ENCODE measurements at regions not wholly inside any gene's neighbourhood (a gene's known extent, or its start where the extent isn't known, plus 50 kb on each side); places are given as distances from the start of the nearest gene placed in this dataset.
"Not testable (repeated sequence)": the region's sequence is repeated elsewhere in the genome, so short reads cannot be mapped to it uniquely, and the experiment has no call there.

DNA sequence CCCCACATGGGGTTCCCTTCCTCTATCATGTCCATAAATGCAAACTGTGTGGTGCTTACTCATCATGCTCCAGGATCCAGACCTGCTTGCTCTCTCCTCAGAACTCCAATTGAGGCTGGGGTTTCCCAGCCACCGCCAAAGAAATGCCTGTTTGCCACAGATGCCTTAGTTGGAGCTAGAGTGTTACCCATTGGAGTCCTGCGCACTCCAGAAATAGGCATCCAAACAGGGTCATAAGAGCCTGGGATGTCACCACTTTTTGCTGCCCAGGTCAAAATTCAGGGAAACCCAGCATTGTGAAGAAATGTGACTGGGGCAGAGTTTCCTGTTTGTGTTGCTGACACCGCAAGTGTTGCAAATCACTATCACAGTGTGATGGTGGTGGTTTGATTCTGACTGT, 60.7 kb upstream of the SPDL1 start:
- ChIA-PET POLR2A (ENCODE audit: low non-redundant PET) (no interaction called here), CTCF (no interaction called here)
- DNase-seq (ENCODE audit: low spot score), result no peak
- H3K4me1 ChIP-seq (ENCODE audit: insufficient read depth, low read length, poor library complexity, severe bottlenecking), result no peaks in the 10 kb centered on the region
- BruUV-seq (replicated peaks), result no TSS peak
- intact Hi-C loops (cut with micrococcal nuclease; ENCODE audit: unreplicated experiment), result no loop called here
- H3K27ac ChIP-seq (ENCODE audit: low read depth, low read length, poor library complexity, severe bottlenecking), result no peak overlapping the region
- H3K36me3 ChIP-seq (ENCODE audit: insufficient read depth, low read length, poor library complexity, severe bottlenecking), result no peaks in the 10 kb centered on the region
- H3K27me3 ChIP-seq (replicated peaks; ENCODE audit: insufficient read depth, low read depth, low read length, poor library complexity), result peaks cover 8% of the 10 kb centered on the region
- no peaks in the 10 kb centered on the region for H3K9me3 ChIP-seq (ENCODE audit: low read depth, low read length, poor library complexity, severe bottlenecking)
- H3K4me3 ChIP-seq (ENCODE audit: low read depth, low read length, poor library complexity, severe bottlenecking), result no peak overlapping the region
- TF ChIP-seq EZH2 (IDR thresholded peaks at IDR 0.05; ENCODE audit: borderline replicate concordance, low read depth, low read length, poor library complexity, severe bottlenecking), result no peak
- TF ChIP-seq CTCF (conservative IDR thresholded peaks at IDR 0.05; ENCODE audit: low read depth, low read length), result no peak

- no peaks in the 10 kb centered on the region for H3K9me3 ChIP-seq (ENCODE audit: low read depth, low read length, poor library complexity, severe bottlenecking)
- TF ChIP-seq CTCF (conservative IDR thresholded peaks at IDR 0.05; ENCODE audit: low read depth, low read length), result no peak
- TF ChIP-seq EZH2 (IDR thresholded peaks at IDR 0.05; ENCODE audit: borderline replicate concordance, low read depth, low read length, poor library complexity, severe bottlenecking), result no peak
- no peak overlapping the region for H3K4me3 ChIP-seq (ENCODE audit: low read depth, low read length, poor library complexity, severe bottlenecking)
- no TSS peak for BruUV-seq (replicated peaks)
- H3K27ac ChIP-seq (ENCODE audit: low read depth, low read length, poor library complexity, severe bottlenecking), result no peak overlapping the region
- ChIA-PET CTCF (no interaction called here), POLR2A (ENCODE audit: low non-redundant PET) (no interaction called here)
- intact Hi-C loops (cut with micrococcal nuclease; ENCODE audit: unreplicated experiment), result no loop called here
- H3K4me1 ChIP-seq (ENCODE audit: insufficient read depth, low read length, poor library complexity, severe bottlenecking), result no peaks in the 10 kb centered on the region
- H3K36me3 ChIP-seq (ENCODE audit: insufficient read depth, low read length, poor library complexity, severe bottlenecking), result no peaks in the 10 kb centered on the region
- DNase-seq (ENCODE audit: low spot score), result no peak
- peaks cover 8% of the 10 kb centered on the region for H3K27me3 ChIP-seq (replicated peaks; ENCODE audit: insufficient read depth, low read depth, low read length, poor library complexity)
Observed at GRCh38 chr5:169521366-169521983, 62.1 kb upstream of the SPDL1 start.

DNA sequence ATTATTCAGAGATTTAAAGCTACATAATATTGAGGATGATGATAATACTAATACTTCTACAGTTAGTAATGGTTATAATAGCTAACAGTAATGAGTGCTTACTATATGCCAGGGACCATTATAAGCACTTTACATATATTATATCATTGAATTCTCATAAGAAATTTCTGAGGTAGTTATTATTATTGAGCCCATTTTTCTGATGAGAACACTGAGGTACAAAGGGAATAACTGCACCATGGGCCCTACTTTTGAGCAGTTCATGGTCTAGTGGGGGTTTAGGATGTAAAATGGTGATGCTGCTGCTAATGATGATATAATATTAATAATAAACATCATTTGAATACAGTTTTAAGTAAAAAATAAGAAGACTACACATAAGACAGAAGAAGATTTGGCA, 64.2 kb upstream of the SPDL1 start:
- no peak overlapping the region for H3K4me3 ChIP-seq (ENCODE audit: low read depth, low read length, poor library complexity, severe bottlenecking)
- no peaks in the 10 kb centered on the region for H3K36me3 ChIP-seq (ENCODE audit: insufficient read depth, low read length, poor library complexity, severe bottlenecking)
- TF ChIP-seq EZH2 (IDR thresholded peaks at IDR 0.05; ENCODE audit: borderline replicate concordance, low read depth, low read length, poor library complexity, severe bottlenecking) (no peak), CTCF (conservative IDR thresholded peaks at IDR 0.05; ENCODE audit: low read depth, low read length) (no peak)
- BruUV-seq (replicated peaks), result no TSS peak
- no peak for DNase-seq (ENCODE audit: low spot score)
- no peak overlapping the region for H3K27ac ChIP-seq (ENCODE audit: low read depth, low read length, poor library complexity, severe bottlenecking)
- no peaks in the 10 kb centered on the region for H3K9me3 ChIP-seq (ENCODE audit: low read depth, low read length, poor library complexity, severe bottlenecking)
- ChIA-PET POLR2A (ENCODE audit: low non-redundant PET) (no interaction called here), CTCF (no interaction called here)
- H3K4me1 ChIP-seq (ENCODE audit: insufficient read depth, low read length, poor library complexity, severe bottlenecking), result no peaks in the 10 kb centered on the region
- intact Hi-C loops (cut with micrococcal nuclease; ENCODE audit: unreplicated experiment), result no loop called here
- H3K27me3 ChIP-seq (replicated peaks; ENCODE audit: insufficient read depth, low read depth, low read length, poor library complexity), result peaks cover 6% of the 10 kb centered on the region

DNA sequence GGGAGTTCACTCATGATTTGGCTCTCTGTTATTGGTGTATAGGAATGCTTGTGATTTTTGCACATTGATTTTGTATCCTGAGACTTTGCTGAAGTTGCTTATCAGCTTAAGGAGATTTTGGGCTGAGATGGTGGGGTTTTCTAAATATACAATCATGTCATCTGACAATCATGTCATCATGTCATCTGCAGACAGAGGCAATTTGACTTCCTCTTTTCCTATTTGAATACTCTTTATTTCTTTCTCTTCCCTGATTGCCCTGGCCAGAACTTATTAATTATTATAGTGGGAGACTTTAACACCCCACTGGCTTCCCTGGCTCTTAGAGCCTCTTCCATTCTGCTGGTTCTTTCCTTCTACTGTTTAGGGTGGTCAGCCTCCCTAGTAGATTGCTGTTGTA, 64.8 kb upstream of the SPDL1 start:
- DNase-seq (ENCODE audit: low spot score); BruUV-seq (replicated peaks); H3K27ac ChIP-seq (ENCODE audit: low read depth, low read length, poor library complexity, severe bottlenecking); CTCF ChIA-PET; H3K4me1 ChIP-seq (ENCODE audit: insufficient read depth, low read length, poor library complexity, severe bottlenecking); H3K4me3 ChIP-seq (ENCODE audit: low read depth, low read length, poor library complexity, severe bottlenecking); POLR2A ChIA-PET (ENCODE audit: low non-redundant PET); H3K9me3 ChIP-seq (ENCODE audit: low read depth, low read length, poor library complexity, severe bottlenecking); H3K36me3 ChIP-seq (ENCODE audit: insufficient read depth, low read length, poor library complexity, severe bottlenecking); H3K27me3 ChIP-seq (replicated peaks; ENCODE audit: insufficient read depth, low read depth, low read length, poor library complexity); intact Hi-C loops (cut with micrococcal nuclease; ENCODE audit: unreplicated experiment): not testable (repeated sequence)

All from A673 (cell line).